T-helper 17 cell (primary cell): ENCODE measurements at regions not wholly inside any gene's neighbourhood (a gene's known extent, or its start where the extent isn't known, plus 50 kb on each side); places are given as distances from the start of the nearest gene placed in this dataset.

Experiments
- ATAC-seq: fragments of 150-1000 bp; cut with Tn5 transposase; 2 replicates; pipeline ENCODE4 v1.10.0; 2021; ENCODE audit warnings: mild to moderate bottlenecking, moderate library complexity
- DNase-seq, 3 donors: peaks; one replicate each; pipeline versions ENCODE4 v3.0.0 to v3.0.0-alpha.2; 2020 to 2021
- H3K9me3 ChIP-seq: one replicate; pipeline ENCODE4 v1.7.0; 2013; ENCODE audit warnings: low read length, mild to moderate bottlenecking; ENCODE audit not compliant: control insufficient read depth, poor library complexity, severe bottlenecking
- H3K27ac Mint-ChIP-seq: one replicate; pipeline ENCODE4 v1.8.0; 2022; ENCODE audit warnings: mild to moderate bottlenecking, moderate library complexity, mixed read lengths
- H3K27me3 Mint-ChIP-seq: one replicate; pipeline ENCODE4 v1.8.0; 2022; ENCODE audit warnings: mixed read lengths
- H3K36me3 Mint-ChIP-seq: one replicate; pipeline ENCODE4 v1.8.0; 2022; ENCODE audit warnings: low read depth, mixed read lengths
- H3K4me1 Mint-ChIP-seq: one replicate; pipeline ENCODE4 v1.8.0; 2022; ENCODE audit warnings: mild to moderate bottlenecking, mixed read lengths
- H3K4me3 Mint-ChIP-seq: one replicate; pipeline ENCODE4 v1.8.0; 2022; ENCODE audit warnings: mild to moderate bottlenecking, moderate library complexity, mixed read lengths

- H3K9me3 ChIP-seq, result no peaks in the 10 kb centered on the region
- H3K4me3 Mint-ChIP-seq, result no peak overlapping the region
- peaks cover 6% of the 10 kb centered on the region for H3K36me3 Mint-ChIP-seq
- DNase-seq, result no peak
- H3K27me3 Mint-ChIP-seq, result peaks cover 28% of the 10 kb centered on the region
- H3K4me1 Mint-ChIP-seq, result no peaks in the 10 kb centered on the region
- H3K27ac Mint-ChIP-seq, result no peak overlapping the region
- ATAC-seq, result no peak
Measured at GRCh38 chr1:221477252-221477651, 264.6 kb downstream of the DUSP10 start.

GRCh38 chr1:221478050-221478949 lies 263.6 kb downstream of the DUSP10 start:
- Mint-ChIP-seq H3K27ac (no peak overlapping the region), H3K36me3 (peaks cover 6% of the 10 kb centered on the region), H3K4me3 (no peak overlapping the region), H3K27me3 (peaks cover 18% of the 10 kb centered on the region), H3K4me1 (no peaks in the 10 kb centered on the region)
- ATAC-seq (peak; percentile 80), DNase-seq (peak in 2 of 3 donors; percentile 14 to 16)
- no peaks in the 10 kb centered on the region for H3K9me3 ChIP-seq

- no peak overlapping the region for H3K27ac Mint-ChIP-seq
- H3K4me3 Mint-ChIP-seq, result no peak overlapping the region
- H3K9me3 ChIP-seq, result no peaks in the 10 kb centered on the region
- no peaks in the 10 kb centered on the region for H3K27me3 Mint-ChIP-seq
- ATAC-seq (no peak), DNase-seq (no peak)
- peaks cover 2% of the 10 kb centered on the region for H3K36me3 Mint-ChIP-seq
- H3K4me1 Mint-ChIP-seq, result no peaks in the 10 kb centered on the region
Measured at GRCh38 chr1:221487781-221488524, 253.9 kb downstream of the DUSP10 start.

GRCh38 chr1:221488550-221488949 lies 253.3 kb downstream of the DUSP10 start:
- no peaks in the 10 kb centered on the region for H3K9me3 ChIP-seq
- Mint-ChIP-seq H3K27me3 (no peaks in the 10 kb centered on the region), H3K4me3 (no peak overlapping the region), H3K27ac (no peak overlapping the region), H3K4me1 (no peaks in the 10 kb centered on the region), H3K36me3 (peaks cover 2% of the 10 kb centered on the region)
- ATAC-seq (no peak), DNase-seq (no peak)

- Mint-ChIP-seq H3K27ac (no peak overlapping the region), H3K4me1 (no peaks in the 10 kb centered on the region), H3K36me3 (peaks cover 2% of the 10 kb centered on the region), H3K27me3 (peaks cover 14% of the 10 kb centered on the region), H3K4me3 (no peak overlapping the region)
- ATAC-seq (no peak), DNase-seq (no peak)
- no peaks in the 10 kb centered on the region for H3K9me3 ChIP-seq
Measured at GRCh38 chr1:221494670-221495069, 247.2 kb downstream of the DUSP10 start.

GRCh38 chr1:221497046-221497445 lies 244.8 kb downstream of the DUSP10 start:
- H3K27ac Mint-ChIP-seq, result no peak overlapping the region
- ATAC-seq, result no peak

GRCh38 chr1:221503268-221503667 lies 238.6 kb downstream of the DUSP10 start:
- DNase-seq (no peak), ATAC-seq (no peak)
- Mint-ChIP-seq H3K4me3 (no peak overlapping the region), H3K4me1 (no peaks in the 10 kb centered on the region), H3K27ac (no peak overlapping the region), H3K27me3 (no peaks in the 10 kb centered on the region), H3K36me3 (no peaks in the 10 kb centered on the region)
- no peaks in the 10 kb centered on the region for H3K9me3 ChIP-seq

More at GRCh38 chr1:221497046-221497445, 244.8 kb downstream of the DUSP10 start:
- H3K27me3 Mint-ChIP-seq, result peaks cover 14% of the 10 kb centered on the region
- H3K36me3 Mint-ChIP-seq, result peaks cover 1% of the 10 kb centered on the region
- H3K9me3 ChIP-seq, result no peaks in the 10 kb centered on the region
- DNase-seq, result no peak
- no peak overlapping the region for H3K4me3 Mint-ChIP-seq
- H3K4me1 Mint-ChIP-seq, result no peaks in the 10 kb centered on the region

- no peak for DNase-seq
- H3K4me1 Mint-ChIP-seq, result peaks cover 4% of the 10 kb centered on the region
- H3K36me3 Mint-ChIP-seq, result no peaks in the 10 kb centered on the region
Measured at GRCh38 chr1:221509575-221510355, 232.1 kb downstream of the DUSP10 start.

GRCh38 chr1:221510793-221511503 lies 230.9 kb downstream of the DUSP10 start:
- peaks cover 4% of the 10 kb centered on the region for H3K4me1 Mint-ChIP-seq
- ATAC-seq, result no peak
- H3K4me3 Mint-ChIP-seq, result no peak overlapping the region
- H3K36me3 Mint-ChIP-seq, result no peaks in the 10 kb centered on the region
- H3K27ac Mint-ChIP-seq, result peak overlapping the region; percentile 42
- no peak for DNase-seq
- H3K9me3 ChIP-seq, result no peaks in the 10 kb centered on the region
- no peaks in the 10 kb centered on the region for H3K27me3 Mint-ChIP-seq

More at GRCh38 chr1:221509575-221510355, 232.1 kb downstream of the DUSP10 start:
- no peak overlapping the region for H3K27ac Mint-ChIP-seq
- no peak for ATAC-seq
- H3K27me3 Mint-ChIP-seq, result no peaks in the 10 kb centered on the region
- H3K4me3 Mint-ChIP-seq, result no peak overlapping the region
- H3K9me3 ChIP-seq, result no peaks in the 10 kb centered on the region

GRCh38 chr1:221511797-221512196 lies 230.1 kb downstream of the DUSP10 start:
- H3K27ac Mint-ChIP-seq, result no peak overlapping the region
- no peak overlapping the region for H3K4me3 Mint-ChIP-seq
- no peaks in the 10 kb centered on the region for H3K36me3 Mint-ChIP-seq
- H3K4me1 Mint-ChIP-seq, result peaks cover 4% of the 10 kb centered on the region
- no peak for DNase-seq
- H3K9me3 ChIP-seq, result no peaks in the 10 kb centered on the region
- H3K27me3 Mint-ChIP-seq, result no peaks in the 10 kb centered on the region
- ATAC-seq, result no peak

- H3K9me3 ChIP-seq, result no peaks in the 10 kb centered on the region
- H3K27ac Mint-ChIP-seq, result no peak overlapping the region
Measured at GRCh38 chr1:221514806-221515205, 227.1 kb downstream of the DUSP10 start.

GRCh38 chr1:221515496-221515895 lies 226.4 kb downstream of the DUSP10 start:
- H3K27ac Mint-ChIP-seq, result no peak overlapping the region
- peaks cover 4% of the 10 kb centered on the region for H3K27me3 Mint-ChIP-seq
- DNase-seq, result no peak
- H3K4me1 Mint-ChIP-seq, result peaks cover 4% of the 10 kb centered on the region
- ATAC-seq, result no peak
- no peak overlapping the region for H3K4me3 Mint-ChIP-seq
- no peaks in the 10 kb centered on the region for H3K36me3 Mint-ChIP-seq
- no peaks in the 10 kb centered on the region for H3K9me3 ChIP-seq

More at GRCh38 chr1:221514806-221515205, 227.1 kb downstream of the DUSP10 start:
- ATAC-seq (no peak), DNase-seq (no peak)
- peaks cover 4% of the 10 kb centered on the region for H3K4me1 Mint-ChIP-seq
- H3K4me3 Mint-ChIP-seq, result no peak overlapping the region
- no peaks in the 10 kb centered on the region for H3K36me3 Mint-ChIP-seq
- H3K27me3 Mint-ChIP-seq, result peaks cover 4% of the 10 kb centered on the region
